HCT116 (cell line): ENCODE measurements at regions not wholly inside any gene's neighbourhood (a gene's known extent, or its start where the extent isn't known, plus 50 kb on each side); places are given as distances from the start of the nearest gene placed in this dataset.

Experiments
- ATAC-seq: fragments of 200-7000 bp; cut with Tn5 transposase; 2 replicates; pipeline ENCODE4 v1.9.1; 2020; ENCODE audit warnings: mild to moderate bottlenecking, moderate library complexity
- BruUV-seq: library from RNA; stranded (reverse); fragments of 400-500 nt; replicated peaks from 2 replicates; lab custom pipeline; 2021; lab: Mats Ljungman, UMichigan
- CTCF ChIA-PET: fragments of 300-600 bp; sonication (Branson Sonifier 250); formaldehyde crosslinking; loops from one replicate; lab custom pipeline; 2021; ENCODE audit warnings: antibody characterized with exemption; lab: Charles Lee
- POLR2A ChIA-PET: fragments of 300-600, 350-600 bp; sonication (Branson Sonifier 250); formaldehyde crosslinking; loops from one replicate; lab custom pipeline; 2021; ENCODE audit warnings: antibody characterized with exemption; lab: Charles Lee
- RAD21 ChIA-PET, 2 experiments: fragments of 300-600 bp; sonication (Branson Sonifier 250); formaldehyde crosslinking; loops; one replicate each; lab custom pipeline; 2023; ENCODE audit warnings: low total read pairs in 2 of 2; ENCODE audit not compliant: uncharacterized antibody in 2 of 2, unreplicated experiment in 2 of 2, low non-redundant PET in 1 of 2; lab: Charles Lee
- DNase-seq: peaks from one replicate; pipeline ENCODE4 v3.0.0-alpha.2; 2010; ENCODE audit warnings: low read depth, low spot score
- H2AFZ ChIP-seq: fragments of 200-600 bp; shearing (Covaris generic), sonication (generic); 2 replicates; pipeline ENCODE4 v1.6.1; 2017; ENCODE audit warnings: low read depth, mixed run types, mixed read lengths, antibody characterized with exemption, low read length; ENCODE audit not compliant: poor library complexity, severe bottlenecking
- H3K27ac ChIP-seq: 2 replicates; pipeline ENCODE4 v1.5.1; 2012; ENCODE audit warnings: low read depth, low read length
- H3K27me3 ChIP-seq: fragments of 200-600 bp; sonication (generic); 2 replicates; pipeline ENCODE4 v1.6.1; 2016; ENCODE audit warnings: mixed run types, low read length, mixed read lengths; ENCODE audit not compliant: insufficient read depth
- H3K36me3 ChIP-seq, 2 experiments: fragments of 200-500 bp in 1 of 2; fragments of 200-600 bp in 1 of 2; sonication (Bioruptor generic) in 1 of 2; sonication (generic) in 1 of 2; 2 replicates each; pipeline versions ENCODE4 v1.5.1 to v1.6.1; 2014 to 2016; ENCODE audit warnings: low read length in 2 of 2, inconsistent platforms in 1 of 2, mixed read lengths in 1 of 2, mixed run types in 1 of 2; ENCODE audit not compliant: insufficient read depth in 2 of 2, control insufficient read depth in 1 of 2
- H3K4me1 ChIP-seq, 2 experiments: fragments of 200-600 bp in 1 of 2; sonication (generic) in 1 of 2; 2 replicates each; pipeline versions ENCODE4 v1.5.1 to v1.6.1; 2012 to 2017; ENCODE audit warnings: low read length in 2 of 2, inconsistent platforms in 1 of 2, mild to moderate bottlenecking in 1 of 2, mixed read lengths in 1 of 2, mixed run types in 1 of 2, moderate library complexity in 1 of 2; ENCODE audit not compliant: insufficient read depth in 2 of 2, control insufficient read depth in 1 of 2
- H3K4me2 ChIP-seq: fragments of 200-600 bp; sonication (generic); 2 replicates; pipeline ENCODE4 v1.6.1; 2017; ENCODE audit warnings: mixed run types, low read length, mixed read lengths
- H3K4me3 ChIP-seq, 2 experiments: fragments of 200-600 bp in 1 of 2; sonication (generic) in 1 of 2; replicated peaks in 1 of 2; 2 replicates each; pipeline ENCODE4 v1.5.1; 2011 to 2016; ENCODE audit warnings: low read length in 2 of 2, control low read depth in 1 of 2, low read depth in 1 of 2, mild to moderate bottlenecking in 1 of 2, mixed read lengths in 1 of 2, mixed run types in 1 of 2
- H3K79me2 ChIP-seq: fragments of 200-600 bp; sonication (generic); 2 replicates; pipeline ENCODE4 v1.6.1; 2017; ENCODE audit warnings: mild to moderate bottlenecking, mixed run types, low read length, moderate library complexity, mixed read lengths; ENCODE audit not compliant: insufficient read depth
- H3K9ac ChIP-seq: fragments of 200-600 bp; sonication (generic); 2 replicates; pipeline ENCODE4 v1.6.1; 2016; ENCODE audit warnings: low read length, mixed read lengths
- H3K9me2 ChIP-seq: fragments of 200-600 bp; sonication (generic), shearing (Covaris generic); 2 replicates; pipeline ENCODE4 v1.6.1; 2017; ENCODE audit warnings: mixed run types, mild to moderate bottlenecking, moderate library complexity; ENCODE audit not compliant: insufficient read depth
- H3K9me3 ChIP-seq, 2 experiments: fragments of 200-500 bp in 1 of 2; fragments of 200-600 bp in 1 of 2; sonication (Bioruptor generic) in 1 of 2; sonication (generic) in 1 of 2; 2 replicates each; pipeline ENCODE4 v1.6.1; 2014 to 2017; ENCODE audit warnings: low read length in 2 of 2, mixed read lengths in 2 of 2, inconsistent platforms in 1 of 2, low read depth in 1 of 2, mild to moderate bottlenecking in 1 of 2, mixed run types in 1 of 2, moderate library complexity in 1 of 2; ENCODE audit not compliant: control insufficient read depth in 1 of 2, insufficient read depth in 1 of 2
- H4K20me1 ChIP-seq: fragments of 200-600 bp; sonication (generic), shearing (Covaris generic); 2 replicates; pipeline ENCODE4 v1.6.1; 2017; ENCODE audit warnings: mixed run types, mild to moderate bottlenecking, moderate library complexity; ENCODE audit not compliant: insufficient read depth
- CEBPB ChIP-seq: IDR thresholded peaks from 2 replicates; pipeline ENCODE4 v1.6.1; 2012; ENCODE audit warnings: low read depth
- ELF1 ChIP-seq: IDR thresholded peaks from 2 replicates; pipeline ENCODE4 v1.6.1; 2012; ENCODE audit warnings: low read depth, borderline replicate concordance
- EZH2 ChIP-seq: fragments of 200-600 bp; sonication (generic); IDR thresholded peaks from 2 replicates; pipeline ENCODE4 v1.6.1; 2017; ENCODE audit warnings: antibody characterized with exemption, mixed run types
- FOSL1 ChIP-seq: IDR thresholded peaks from 2 replicates; pipeline ENCODE4 v1.6.1; 2012; ENCODE audit warnings: low read depth
- JUND ChIP-seq: IDR thresholded peaks from 2 replicates; pipeline ENCODE4 v1.6.1; 2012
- POLR2A ChIP-seq: IDR thresholded peaks from 2 replicates; pipeline ENCODE4 v1.7.0; 2011; ENCODE audit warnings: borderline replicate concordance; ENCODE audit not compliant: insufficient read depth, insufficient read length; ENCODE audit errors: extremely low read depth
- RAD21 ChIP-seq: IDR thresholded peaks from 2 replicates; pipeline ENCODE4 v1.6.1; 2012; ENCODE audit warnings: low read depth, mild to moderate bottlenecking
- SIN3A ChIP-seq: IDR thresholded peaks from 2 replicates; pipeline ENCODE4 v1.6.1; 2012; ENCODE audit warnings: low read depth
- SP1 ChIP-seq: IDR thresholded peaks from 2 replicates; pipeline ENCODE4 v1.6.1; 2012; ENCODE audit warnings: low read depth
- TCF7L2 ChIP-seq: IDR thresholded peaks from 2 replicates; pipeline ENCODE4 v1.7.0; 2011; ENCODE audit warnings: borderline replicate concordance, inconsistent platforms; ENCODE audit not compliant: insufficient read depth, insufficient read length; ENCODE audit errors: extremely low read depth
- ZBTB33 ChIP-seq: IDR thresholded peaks from 2 replicates; pipeline ENCODE4 v1.6.1; 2011; ENCODE audit warnings: mild to moderate bottlenecking, low read length, moderate library complexity; ENCODE audit not compliant: insufficient replicate concordance; ENCODE audit errors: extremely low read depth
- ZFX ChIP-seq: fragments of 450-650 bp; IDR thresholded peaks from 2 replicates; pipeline ENCODE4 v1.6.1; 2017
- intact Hi-C: fragments of 100-400 bp; cut with micrococcal nuclease; formaldehyde crosslinking; loops from 2 replicates; pipeline ENCODE4 v1.10.0; 2022
- TF ChIP-seq, protein P1 (sequence below): IDR thresholded peaks from 2 replicates; pipeline ENCODE4 v1.6.1; 2012
- TF ChIP-seq, protein P2 (sequence below), 3 experiments: fragments of 200-600 bp in 1 of 3; sonication (generic) in 1 of 3; IDR thresholded peaks in 2 of 3; conservative IDR thresholded peaks in 1 of 3; 2 replicates each; pipeline ENCODE4 v1.5.1; 2012 to 2017; ENCODE audit warnings: low read depth in 2 of 3, low read length in 2 of 3, antibody characterized with exemption in 1 of 3, borderline replicate concordance in 1 of 3, control low read depth in 1 of 3, mild to moderate bottlenecking in 1 of 3, mixed read lengths in 1 of 3, mixed run types in 1 of 3, moderate library complexity in 1 of 3; ENCODE audit not compliant: insufficient read depth in 1 of 3

- peaks cover under 1 to 7% of the 10 kb centered on the region in 2 experiments; a peak in 1 of 4 replicates for H3K9me3 ChIP-seq
- no peak overlapping the region for H3K9ac ChIP-seq
- H3K4me2 ChIP-seq, result no peak overlapping the region
- H3K27ac ChIP-seq, result no peak overlapping the region
- no peak overlapping the region for H3K4me3 ChIP-seq
- ATAC-seq (no peak), DNase-seq (no peak)
- H4K20me1 ChIP-seq, result no peaks in the 10 kb centered on the region
- H3K4me1 ChIP-seq, result no peaks in the 10 kb centered on the region
- intact Hi-C loops, result no loop called here
- ChIA-PET RAD21 (interaction anchor here in 1 of 2 experiments (0.6 kb wide), 1 partner anchor 17 kb away, joined by 3 read pairs; no protein-coding TSS in a partner anchor), POLR2A (no interaction called here), CTCF (no interaction called here)
- H3K36me3 ChIP-seq, result no peaks in the 10 kb centered on the region
- no TSS peak for BruUV-seq
- no peak overlapping the region for H2AFZ ChIP-seq
- TF ChIP-seq, protein P1, sequence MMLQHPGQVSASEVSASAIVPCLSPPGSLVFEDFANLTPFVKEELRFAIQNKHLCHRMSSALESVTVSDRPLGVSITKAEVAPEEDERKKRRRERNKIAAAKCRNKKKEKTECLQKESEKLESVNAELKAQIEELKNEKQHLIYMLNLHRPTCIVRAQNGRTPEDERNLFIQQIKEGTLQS, result no peak
- no peak for TF ChIP-seq RAD21
- no peak for TF ChIP-seq JUND
- no peak for TF ChIP-seq SIN3A
- TF ChIP-seq TCF7L2, result no peak
- TF ChIP-seq POLR2A, result no peak
- no peak for TF ChIP-seq ZBTB33
- TF ChIP-seq ZFX, result no peak
- no peak for TF ChIP-seq FOSL1
- TF ChIP-seq, protein P2, sequence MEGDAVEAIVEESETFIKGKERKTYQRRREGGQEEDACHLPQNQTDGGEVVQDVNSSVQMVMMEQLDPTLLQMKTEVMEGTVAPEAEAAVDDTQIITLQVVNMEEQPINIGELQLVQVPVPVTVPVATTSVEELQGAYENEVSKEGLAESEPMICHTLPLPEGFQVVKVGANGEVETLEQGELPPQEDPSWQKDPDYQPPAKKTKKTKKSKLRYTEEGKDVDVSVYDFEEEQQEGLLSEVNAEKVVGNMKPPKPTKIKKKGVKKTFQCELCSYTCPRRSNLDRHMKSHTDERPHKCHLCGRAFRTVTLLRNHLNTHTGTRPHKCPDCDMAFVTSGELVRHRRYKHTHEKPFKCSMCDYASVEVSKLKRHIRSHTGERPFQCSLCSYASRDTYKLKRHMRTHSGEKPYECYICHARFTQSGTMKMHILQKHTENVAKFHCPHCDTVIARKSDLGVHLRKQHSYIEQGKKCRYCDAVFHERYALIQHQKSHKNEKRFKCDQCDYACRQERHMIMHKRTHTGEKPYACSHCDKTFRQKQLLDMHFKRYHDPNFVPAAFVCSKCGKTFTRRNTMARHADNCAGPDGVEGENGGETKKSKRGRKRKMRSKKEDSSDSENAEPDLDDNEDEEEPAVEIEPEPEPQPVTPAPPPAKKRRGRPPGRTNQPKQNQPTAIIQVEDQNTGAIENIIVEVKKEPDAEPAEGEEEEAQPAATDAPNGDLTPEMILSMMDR (IDR thresholded peaks at IDR 0.05 in 2 of 3, conservative IDR thresholded peaks at IDR 0.05 in 1 of 3; ENCODE audit: borderline replicate concordance in 1 of 3, insufficient read depth in 1 of 3, low read depth in 2 of 3, low read length in 2 of 3), result no peak
- TF ChIP-seq CEBPB, result no peak
- TF ChIP-seq ELF1, result no peak
- TF ChIP-seq EZH2, result no peak
- no peak for TF ChIP-seq SP1
- no peaks in the 10 kb centered on the region for H3K9me2 ChIP-seq
- no peaks in the 10 kb centered on the region for H3K79me2 ChIP-seq
- H3K27me3 ChIP-seq, result no peaks in the 10 kb centered on the region
Observed at GRCh38 chr4:67122029-67122428, 423.3 kb downstream of the CENPC start.
